ENCODE measurements at regions not wholly inside any gene's neighbourhood (a gene's known extent, or its start where the extent isn't known, plus 50 kb on each side); places are given as distances from the start of the nearest gene placed in this dataset.

DNA sequence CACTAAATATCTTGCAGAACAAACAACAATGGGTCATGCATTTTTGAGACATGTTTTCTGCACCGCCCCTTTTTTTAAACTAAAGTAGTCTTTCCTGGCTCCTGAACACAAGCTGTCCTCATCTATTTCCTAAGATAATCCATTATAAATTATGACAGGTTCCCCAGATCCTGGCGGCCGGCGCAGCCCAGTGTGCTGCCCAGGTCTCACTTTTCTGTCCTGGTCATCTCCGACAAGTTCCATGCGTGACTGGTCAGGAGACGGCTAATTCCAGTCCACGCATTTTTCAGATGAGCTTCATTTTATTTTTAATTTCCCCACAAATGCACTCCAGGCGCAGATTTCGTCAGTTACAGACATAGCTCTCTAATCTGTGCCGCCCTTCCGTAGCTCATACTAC lies 92.9 kb upstream of the EGFLAM start:
- TF ChIP-seq, protein P1, sequence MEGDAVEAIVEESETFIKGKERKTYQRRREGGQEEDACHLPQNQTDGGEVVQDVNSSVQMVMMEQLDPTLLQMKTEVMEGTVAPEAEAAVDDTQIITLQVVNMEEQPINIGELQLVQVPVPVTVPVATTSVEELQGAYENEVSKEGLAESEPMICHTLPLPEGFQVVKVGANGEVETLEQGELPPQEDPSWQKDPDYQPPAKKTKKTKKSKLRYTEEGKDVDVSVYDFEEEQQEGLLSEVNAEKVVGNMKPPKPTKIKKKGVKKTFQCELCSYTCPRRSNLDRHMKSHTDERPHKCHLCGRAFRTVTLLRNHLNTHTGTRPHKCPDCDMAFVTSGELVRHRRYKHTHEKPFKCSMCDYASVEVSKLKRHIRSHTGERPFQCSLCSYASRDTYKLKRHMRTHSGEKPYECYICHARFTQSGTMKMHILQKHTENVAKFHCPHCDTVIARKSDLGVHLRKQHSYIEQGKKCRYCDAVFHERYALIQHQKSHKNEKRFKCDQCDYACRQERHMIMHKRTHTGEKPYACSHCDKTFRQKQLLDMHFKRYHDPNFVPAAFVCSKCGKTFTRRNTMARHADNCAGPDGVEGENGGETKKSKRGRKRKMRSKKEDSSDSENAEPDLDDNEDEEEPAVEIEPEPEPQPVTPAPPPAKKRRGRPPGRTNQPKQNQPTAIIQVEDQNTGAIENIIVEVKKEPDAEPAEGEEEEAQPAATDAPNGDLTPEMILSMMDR (IDR thresholded peaks at IDR 0.05; ENCODE audit: low read depth, low read length) = no peak
- TF ChIP-seq EZH2phosphoT487 (IDR thresholded peaks at IDR 0.05; ENCODE audit: low read depth) = no peak

Data from OCI-LY3 (cell line).